Breast epithelium (tissue), 4 donors: ENCODE measurements at regions not wholly inside any gene's neighbourhood (a gene's known extent, or its start where the extent isn't known, plus 50 kb on each side); places are given as distances from the start of the nearest gene placed in this dataset.

ENCODE experiments used
- DNase-seq, 2 donors: peaks; one replicate each; pipeline ENCODE4 v3.0.0-alpha.2; 2019; ENCODE audit warnings: low spot score in 2 of 2
- H3K27ac ChIP-seq, 2 donors: fragments of 200-600 bp; sonication (generic) in 1 of 2; one replicate each; pipeline ENCODE4 v1.5.1; 2016 to 2019; ENCODE audit warnings: mild to moderate bottlenecking in 1 of 2
- H3K27me3 ChIP-seq, 2 donors: fragments of 200-600 bp; sonication (generic) in 1 of 2; one replicate each; pipeline versions ENCODE4 v1.5.1 to v1.6.0; 2017 to 2019; ENCODE audit warnings: control low read depth in 1 of 2, mild to moderate bottlenecking in 1 of 2
- H3K36me3 ChIP-seq: fragments of 200-600 bp; one replicate; pipeline ENCODE4 v1.5.1; 2019
- H3K4me1 ChIP-seq, 2 donors: fragments of 200-600 bp; sonication (generic); one replicate each; pipeline ENCODE4 v1.5.1; 2016 to 2019; ENCODE audit warnings: control low read depth in 1 of 2
- H3K4me3 ChIP-seq, 3 donors: fragments of 200-600 bp; sonication (generic); 1 replicate in 2 of 3; 2 replicates in 1 of 3; pipeline ENCODE4 v1.5.1; 2016 to 2019; ENCODE audit warnings: mild to moderate bottlenecking in 3 of 3, moderate library complexity in 2 of 3
- H3K9me3 ChIP-seq, 2 donors: fragments of 200-600 bp; sonication (generic) in 1 of 2; one replicate each; pipeline ENCODE4 v1.5.1; 2016 to 2019; ENCODE audit warnings: control low read depth in 1 of 2
- POLR2A ChIP-seq: fragments of 450-650 bp; IDR thresholded peaks from one replicate; pipeline ENCODE4 v1.6.1; 2016; ENCODE audit warnings: antibody characterized with exemption, mild to moderate bottlenecking, moderate library complexity
- POLR2AphosphoS5 ChIP-seq, 3 donors: sonication (generic); formaldehyde crosslinking; IDR thresholded peaks; one replicate each; pipeline ENCODE4 v1.6.1; 2017; ENCODE audit warnings: antibody characterized with exemption in 3 of 3
- intact Hi-C: fragments of 100-400 bp; cut with DNase I; formaldehyde crosslinking; loops from one replicate; pipeline ENCODE4 v1.15.1; 2023; ENCODE audit warnings: low total_unique reads
- TF ChIP-seq, protein P1 (sequence below), 3 donors: fragments of 450-650 bp; IDR thresholded peaks; one replicate each; pipeline ENCODE4 v1.5.1; 2016 to 2017; ENCODE audit warnings: antibody characterized with exemption in 3 of 3, mild to moderate bottlenecking in 3 of 3, moderate library complexity in 3 of 3

DNA sequence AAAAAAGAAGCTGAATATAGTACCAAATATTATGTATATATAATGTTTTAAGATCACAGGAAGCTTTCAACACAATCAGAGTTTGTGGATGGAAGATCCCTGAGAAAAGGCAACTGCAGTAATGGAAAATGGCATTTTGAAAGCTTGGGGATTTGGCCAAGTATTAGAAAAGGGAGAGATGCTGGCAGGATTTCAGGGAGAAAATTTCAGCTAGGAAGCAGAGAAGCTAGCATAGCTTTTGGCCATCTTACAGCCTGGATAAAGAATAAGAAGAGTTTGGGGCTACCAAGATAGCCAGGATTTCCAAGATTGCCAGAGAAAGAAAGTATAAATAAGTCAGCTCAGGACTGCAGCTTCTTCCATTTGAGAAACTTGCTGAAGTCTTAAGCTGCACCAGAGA lies 440.8 kb upstream of the LUZP2 start:
- no peak overlapping the region for H3K27ac ChIP-seq
- TF ChIP-seq, protein P1, sequence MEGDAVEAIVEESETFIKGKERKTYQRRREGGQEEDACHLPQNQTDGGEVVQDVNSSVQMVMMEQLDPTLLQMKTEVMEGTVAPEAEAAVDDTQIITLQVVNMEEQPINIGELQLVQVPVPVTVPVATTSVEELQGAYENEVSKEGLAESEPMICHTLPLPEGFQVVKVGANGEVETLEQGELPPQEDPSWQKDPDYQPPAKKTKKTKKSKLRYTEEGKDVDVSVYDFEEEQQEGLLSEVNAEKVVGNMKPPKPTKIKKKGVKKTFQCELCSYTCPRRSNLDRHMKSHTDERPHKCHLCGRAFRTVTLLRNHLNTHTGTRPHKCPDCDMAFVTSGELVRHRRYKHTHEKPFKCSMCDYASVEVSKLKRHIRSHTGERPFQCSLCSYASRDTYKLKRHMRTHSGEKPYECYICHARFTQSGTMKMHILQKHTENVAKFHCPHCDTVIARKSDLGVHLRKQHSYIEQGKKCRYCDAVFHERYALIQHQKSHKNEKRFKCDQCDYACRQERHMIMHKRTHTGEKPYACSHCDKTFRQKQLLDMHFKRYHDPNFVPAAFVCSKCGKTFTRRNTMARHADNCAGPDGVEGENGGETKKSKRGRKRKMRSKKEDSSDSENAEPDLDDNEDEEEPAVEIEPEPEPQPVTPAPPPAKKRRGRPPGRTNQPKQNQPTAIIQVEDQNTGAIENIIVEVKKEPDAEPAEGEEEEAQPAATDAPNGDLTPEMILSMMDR (IDR thresholded peaks at IDR 0.05), result no peak
- no peak for TF ChIP-seq POLR2AphosphoS5 (IDR thresholded peaks at IDR 0.05)
- intact Hi-C loops, result no loop called here
- no peaks in the 10 kb centered on the region for H3K27me3 ChIP-seq
- H3K4me3 ChIP-seq, result no peak overlapping the region
- H3K36me3 ChIP-seq, result no peaks in the 10 kb centered on the region
- H3K9me3 ChIP-seq, result no peaks in the 10 kb centered on the region
- no peak for DNase-seq
- H3K4me1 ChIP-seq, result no peaks in the 10 kb centered on the region

DNA sequence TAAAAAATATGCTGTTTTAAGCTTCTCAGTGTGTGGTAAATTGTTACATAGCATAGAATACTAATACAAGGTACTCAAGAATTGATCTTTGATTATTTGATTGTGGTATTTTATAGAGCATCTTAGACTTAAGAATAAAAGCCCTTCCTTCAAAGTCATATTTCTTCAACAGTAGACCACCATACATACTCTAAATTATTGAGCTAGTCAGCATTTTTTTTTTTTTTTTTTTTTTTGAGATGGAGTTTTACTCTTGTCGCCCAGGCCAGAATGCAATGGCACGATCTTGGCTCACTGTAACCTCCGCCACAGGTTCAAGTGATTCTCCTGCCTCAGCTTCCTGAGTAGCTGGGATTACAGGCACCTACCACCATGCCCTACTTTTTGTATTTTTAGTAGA lies 436.7 kb upstream of the LUZP2 start:
- Histone ChIP-seq H3K27me3 (no peaks in the 10 kb centered on the region), H3K36me3 (no peaks in the 10 kb centered on the region), H3K4me3 (no peak overlapping the region), H3K9me3 (no peaks in the 10 kb centered on the region), H3K27ac (no peak overlapping the region), H3K4me1 (no peaks in the 10 kb centered on the region)
- DNase-seq, result no peak
- TF ChIP-seq, protein P1 (IDR thresholded peaks at IDR 0.05), result no peak
- no peak for TF ChIP-seq POLR2AphosphoS5 (IDR thresholded peaks at IDR 0.05)
- no peak for TF ChIP-seq POLR2A
- intact Hi-C loops, result no loop called here

DNA sequence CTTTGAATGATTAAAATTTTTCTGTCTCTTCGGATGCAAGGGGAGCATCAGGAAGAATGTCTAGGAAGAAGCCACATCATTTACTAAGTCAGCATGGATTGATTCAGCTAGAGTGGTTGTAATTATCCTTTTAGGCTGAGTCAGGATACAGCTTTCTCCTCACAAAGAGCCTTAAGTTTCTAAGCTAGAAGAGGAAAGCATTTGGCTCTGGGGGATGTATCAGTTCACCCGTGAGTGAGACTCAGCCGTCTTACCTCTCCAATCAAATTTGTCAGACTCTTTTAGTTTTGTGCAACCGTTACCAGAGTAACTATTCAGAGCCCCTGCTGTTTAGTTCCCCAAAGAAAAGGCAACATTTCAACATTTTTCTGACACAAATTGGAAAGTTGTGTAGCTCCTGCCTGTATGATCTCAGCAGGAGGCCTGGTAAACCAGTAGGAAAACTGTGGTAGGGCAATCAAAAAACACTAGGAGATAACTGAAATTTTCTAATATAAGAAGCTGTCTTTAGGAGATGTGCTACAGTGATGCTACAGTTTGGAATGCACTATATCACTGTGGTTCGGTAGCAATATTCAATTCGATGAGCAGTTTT lies 432.4 kb upstream of the LUZP2 start:
- no peaks in the 10 kb centered on the region for H3K9me3 ChIP-seq
- no peak for DNase-seq
- H3K4me1 ChIP-seq, result no peaks in the 10 kb centered on the region
- no peak overlapping the region for H3K4me3 ChIP-seq
- H3K27ac ChIP-seq, result no peak overlapping the region
- no peaks in the 10 kb centered on the region for H3K36me3 ChIP-seq
- TF ChIP-seq POLR2A (no peak), POLR2AphosphoS5 (IDR thresholded peaks at IDR 0.05) (no peak)
- TF ChIP-seq, protein P1 (IDR thresholded peaks at IDR 0.05), result no peak
- intact Hi-C loops, result no loop called here
- H3K27me3 ChIP-seq, result no peaks in the 10 kb centered on the region

DNA sequence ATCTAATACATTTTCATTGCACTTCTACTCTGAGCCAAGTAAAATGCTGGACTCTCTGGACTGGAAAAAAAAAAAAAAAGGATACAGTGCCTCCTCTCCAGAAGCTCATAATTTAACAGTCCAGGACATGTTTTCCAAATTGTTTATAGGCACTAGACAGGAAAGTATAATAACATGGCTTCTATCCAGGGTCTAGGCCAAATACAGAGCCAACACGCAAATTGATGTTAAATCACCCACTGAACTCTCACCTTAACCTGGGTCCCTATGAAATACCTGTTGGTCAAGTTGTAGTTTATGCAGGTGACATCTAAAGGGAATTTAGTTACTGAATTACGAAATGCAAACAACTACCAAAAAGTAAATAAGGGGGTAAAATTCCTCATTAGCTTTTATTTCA lies 428.7 kb upstream of the LUZP2 start:
- no peak overlapping the region for H3K27ac ChIP-seq

DNA sequence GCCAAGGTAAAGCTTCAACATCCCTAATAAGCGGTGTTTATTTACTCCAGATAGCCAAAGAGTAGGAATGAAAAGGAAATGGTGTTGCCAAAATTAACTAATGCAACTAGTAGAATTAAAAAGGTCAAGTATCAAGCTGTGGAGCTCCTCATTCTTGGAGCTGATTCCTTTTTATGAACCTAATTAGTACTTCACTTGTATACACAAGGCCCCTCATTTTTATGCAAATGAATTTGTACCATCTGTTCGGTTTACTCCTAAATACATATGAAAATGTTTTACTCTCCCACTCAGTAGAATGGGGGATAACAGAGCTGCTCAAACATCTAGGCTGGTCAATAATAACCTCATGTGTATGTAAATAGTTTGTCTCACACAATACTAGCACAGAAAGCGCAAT lies 426.4 kb upstream of the LUZP2 start:
- H3K4me3 ChIP-seq, result no peak overlapping the region

More for the DNA sequence above, 428.7 kb upstream of the LUZP2 start:
- Histone ChIP-seq H3K27me3 (no peaks in the 10 kb centered on the region), H3K4me3 (no peak overlapping the region), H3K4me1 (no peaks in the 10 kb centered on the region), H3K9me3 (no peaks in the 10 kb centered on the region), H3K36me3 (no peaks in the 10 kb centered on the region)
- intact Hi-C loops, result no loop called here
- TF ChIP-seq, protein P1 (IDR thresholded peaks at IDR 0.05), result no peak
- TF ChIP-seq POLR2A, result no peak
- TF ChIP-seq POLR2AphosphoS5 (IDR thresholded peaks at IDR 0.05), result no peak
- DNase-seq, result no peak

More for the DNA sequence above, 426.4 kb upstream of the LUZP2 start:
- Histone ChIP-seq H3K27me3 (no peaks in the 10 kb centered on the region), H3K36me3 (no peaks in the 10 kb centered on the region), H3K4me1 (no peaks in the 10 kb centered on the region), H3K27ac (no peak overlapping the region), H3K9me3 (no peaks in the 10 kb centered on the region)
- intact Hi-C loops, result no loop called here
- TF ChIP-seq, protein P1 (IDR thresholded peaks at IDR 0.05), result no peak
- TF ChIP-seq POLR2A (no peak), POLR2AphosphoS5 (IDR thresholded peaks at IDR 0.05) (no peak)
- DNase-seq, result no peak
